GM19351 (cell line): ENCODE measurements at regions not wholly inside any gene's neighbourhood (a gene's known extent, or its start where the extent isn't known, plus 50 kb on each side); places are given as distances from the start of the nearest gene placed in this dataset.

Experiments used
- ATAC-seq: cut with Tn5 transposase; IDR thresholded peaks from one replicate; pipeline ENCODE4 v1.9.1; 2021; ENCODE audit warnings: mild to moderate bottlenecking, moderate library complexity; ENCODE audit not compliant: unreplicated experiment

GRCh38 chr2:201968476-201968875, 65.2 kb upstream of the FZD7 start:
- no peak for ATAC-seq

- ATAC-seq, result no peak
These were observed 64.3 kb upstream of the FZD7 start for GRCh38 chr2:201969241-201969937.

- no peak for ATAC-seq
These were observed 63.5 kb upstream of the FZD7 start for GRCh38 chr2:201969938-201970785.

GRCh38 chr2:201970786-201971108, 62.9 kb upstream of the FZD7 start:
- no peak for ATAC-seq

- no peak for ATAC-seq
These were observed 62.0 kb upstream of the FZD7 start for GRCh38 chr2:201971531-201972228.

- ATAC-seq, result no peak
These were observed 60.9 kb upstream of the FZD7 start for GRCh38 chr2:201972621-201973255.

- no peak for ATAC-seq
These were observed 60.2 kb upstream of the FZD7 start for GRCh38 chr2:201973305-201973928.

- no peak for ATAC-seq
These were observed 59.2 kb upstream of the FZD7 start for GRCh38 chr2:201974171-201975100.

- no peak for ATAC-seq
These were observed 58.2 kb upstream of the FZD7 start for GRCh38 chr2:201975434-201975833.

- no peak for ATAC-seq
These were observed 57.6 kb upstream of the FZD7 start for GRCh38 chr2:201975964-201976612.

- no peak for ATAC-seq
These were observed 56.0 kb upstream of the FZD7 start for GRCh38 chr2:201977651-201978050.

GRCh38 chr2:201978333-201978732, 55.3 kb upstream of the FZD7 start:
- ATAC-seq, result no peak

- no peak for ATAC-seq
These were observed 54.7 kb upstream of the FZD7 start for GRCh38 chr2:201978986-201979385.

- peak; percentile 66 for ATAC-seq
These were observed 53.2 kb upstream of the FZD7 start for GRCh38 chr2:201980389-201980821.

- no peak for ATAC-seq
These were observed 52.7 kb upstream of the FZD7 start for GRCh38 chr2:201980946-201981345.

GRCh38 chr2:201983174-201983573, 50.5 kb upstream of the FZD7 start:
- ATAC-seq, result no peak

GRCh38 chr2:201983800-201984199, 49.9 kb upstream of the FZD7 start:
- no peak for ATAC-seq
